ENCODE measurements at regions not wholly inside any gene's neighbourhood (a gene's known extent, or its start where the extent isn't known, plus 50 kb on each side); places are given as distances from the start of the nearest gene placed in this dataset.
"Not testable (repeated sequence)": the region's sequence is repeated elsewhere in the genome, so short reads cannot be mapped to it uniquely, and the experiment has no call there.

DNA sequence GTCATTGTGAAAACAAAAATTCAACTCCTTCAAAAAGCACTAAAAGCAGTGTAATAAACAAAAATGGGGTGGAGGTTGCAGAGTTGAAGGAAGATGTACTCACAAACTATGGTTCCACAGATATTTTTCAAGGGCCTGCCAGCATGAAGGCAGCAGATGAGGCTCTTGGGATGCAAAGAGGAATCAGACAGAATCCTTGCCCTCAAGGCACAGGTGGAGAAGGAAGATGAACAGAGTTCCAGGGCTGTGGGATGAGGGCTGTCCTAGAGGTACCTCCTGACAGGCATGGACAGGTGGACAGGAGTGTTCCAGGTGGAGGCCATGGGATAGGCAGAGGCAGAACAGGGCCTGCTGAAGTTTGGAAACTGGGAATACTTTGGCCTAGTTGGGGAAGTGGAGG lies 140.5 kb upstream of the ANKH start:
- FAIRE-seq: no peak

DNA sequence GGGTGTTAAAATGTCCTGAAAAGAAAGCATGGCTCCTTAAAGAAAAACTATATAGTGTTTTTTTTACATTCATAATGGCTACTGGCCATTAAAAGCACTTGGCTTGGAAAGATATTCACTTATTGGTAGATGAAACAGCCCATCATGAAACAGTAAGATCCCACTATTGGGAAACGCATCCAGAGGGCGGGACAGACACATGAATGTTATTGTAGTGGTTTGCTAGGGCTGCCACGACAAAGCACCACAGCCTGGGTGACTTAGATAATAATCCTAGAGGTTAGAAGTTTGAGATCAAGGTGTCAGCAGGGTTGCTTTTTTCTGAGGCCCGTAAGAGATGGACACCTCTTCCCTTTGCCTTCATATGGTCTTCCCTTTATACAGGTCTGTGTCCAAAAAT lies 139.4 kb upstream of the ANKH start:
- FAIRE-seq: no peak

DNA sequence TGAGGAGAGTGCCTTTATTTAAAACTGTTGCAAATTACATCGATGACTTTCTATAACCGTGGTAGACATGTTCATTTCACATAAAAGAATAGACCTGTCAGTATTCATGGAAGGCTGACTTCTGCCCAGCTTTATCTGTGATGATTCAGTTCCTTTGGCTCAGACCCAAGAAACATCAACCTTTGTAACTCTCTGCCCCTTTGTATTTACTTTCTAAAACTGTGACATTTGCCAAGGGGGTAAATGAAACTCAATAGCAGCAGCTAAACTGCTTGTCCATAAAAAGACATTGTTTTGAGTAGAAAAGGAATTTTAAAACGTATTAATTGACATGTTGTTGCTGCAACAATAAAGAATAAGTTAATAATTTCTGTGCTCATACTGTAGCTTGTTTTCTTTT lies 137.8 kb upstream of the ANKH start:
- FAIRE-seq: no peak

DNA sequence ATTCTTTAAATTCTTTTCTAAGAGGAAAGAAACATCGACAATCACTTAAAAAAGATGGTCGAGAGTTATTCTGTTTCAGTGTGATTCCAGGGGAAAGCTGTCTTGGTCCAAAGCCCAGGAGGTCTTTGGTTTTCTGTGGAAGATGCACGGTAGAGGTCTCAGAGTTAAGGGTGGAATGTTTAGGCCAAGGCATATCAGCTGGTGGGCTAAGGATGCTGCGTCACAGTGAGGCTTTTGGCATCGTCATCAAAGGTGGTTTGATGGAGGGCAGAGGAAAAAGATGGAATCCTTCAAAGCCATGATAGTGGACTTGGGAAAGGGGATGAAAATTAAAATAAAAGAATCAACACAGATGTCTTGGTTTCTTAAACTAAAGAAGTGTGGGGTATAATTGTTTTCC lies 137.3 kb upstream of the ANKH start:
- no peak for FAIRE-seq

DNA sequence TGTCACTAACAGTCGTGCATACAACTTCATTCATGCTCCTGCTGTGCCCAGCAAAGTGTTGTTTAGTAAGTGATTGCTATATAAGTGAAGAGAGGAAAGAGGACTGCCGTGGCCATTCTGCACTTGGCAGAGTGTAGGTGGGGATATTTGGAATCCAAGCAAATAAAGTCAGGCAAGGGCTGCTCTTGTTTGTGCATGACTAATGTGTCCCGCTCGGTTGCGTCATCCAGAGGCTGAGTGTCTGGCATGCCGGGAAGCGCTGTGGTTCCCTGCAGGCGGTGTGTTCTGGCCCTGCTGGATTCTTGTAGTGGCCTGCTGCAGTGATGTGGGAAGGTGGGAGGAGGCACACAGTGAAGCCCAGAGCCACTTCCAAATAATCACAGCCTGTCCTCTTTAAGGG lies 136.9 kb upstream of the ANKH start:
- FAIRE-seq: no peak

DNA sequence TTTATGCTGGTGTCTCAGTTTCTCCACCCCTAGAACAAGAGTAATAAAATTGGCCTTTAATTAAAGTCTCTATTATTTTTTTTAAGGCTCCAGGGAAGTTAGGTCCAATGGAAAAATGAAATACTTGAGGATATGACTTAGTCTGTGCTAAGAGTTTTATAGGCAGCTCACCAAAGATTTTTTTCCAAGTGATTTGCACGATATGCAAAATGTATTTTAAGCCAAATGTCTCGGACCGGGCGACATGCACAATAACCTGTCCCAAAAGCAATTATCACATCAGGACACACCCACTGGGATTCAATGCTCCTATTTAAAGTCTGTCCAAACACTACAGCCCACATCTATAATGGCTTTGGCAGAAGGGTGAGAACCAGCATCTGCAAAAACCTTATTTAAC lies 136.1 kb upstream of the ANKH start:
- FAIRE-seq: no peak

DNA sequence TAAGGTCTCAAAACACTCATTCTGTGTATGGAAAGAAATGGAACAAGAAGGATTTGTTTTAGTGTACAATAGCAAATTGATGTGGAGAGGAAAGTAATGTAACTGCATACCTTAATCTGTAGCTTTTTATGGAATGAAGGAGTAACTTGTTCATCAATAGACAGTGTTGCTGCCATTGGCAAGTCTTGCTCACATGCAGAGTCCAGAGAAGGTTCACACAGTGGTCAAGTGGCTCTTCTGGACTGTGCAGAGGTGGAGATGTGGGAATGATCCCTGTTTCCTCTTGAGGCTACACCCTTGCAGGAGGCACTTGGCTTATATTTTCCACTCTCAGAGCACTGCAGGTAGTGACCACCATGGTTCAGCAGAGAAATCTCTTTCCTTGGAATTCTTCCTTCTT lies 132.9 kb upstream of the ANKH start:
- FAIRE-seq: no peak

DNA sequence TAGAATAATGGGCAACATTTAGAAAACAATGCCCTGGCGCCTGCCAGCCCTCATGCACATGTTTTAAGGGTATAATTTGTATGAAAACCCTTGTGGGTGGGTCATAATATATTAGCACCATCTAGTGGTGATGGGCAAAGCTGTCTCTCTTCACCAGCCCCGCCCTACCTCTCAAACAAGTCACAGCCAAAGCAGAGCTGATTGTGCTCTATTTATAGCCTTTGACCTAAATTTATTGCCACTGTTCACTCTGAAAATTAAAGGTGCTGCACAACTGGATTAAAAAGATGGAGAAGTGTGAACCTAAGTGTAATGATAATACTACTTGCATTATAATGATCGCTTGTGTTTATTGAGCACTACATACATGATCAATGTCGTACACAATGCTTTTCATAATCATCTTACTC lies 131.9 kb upstream of the ANKH start:
- FAIRE-seq: no peak

DNA sequence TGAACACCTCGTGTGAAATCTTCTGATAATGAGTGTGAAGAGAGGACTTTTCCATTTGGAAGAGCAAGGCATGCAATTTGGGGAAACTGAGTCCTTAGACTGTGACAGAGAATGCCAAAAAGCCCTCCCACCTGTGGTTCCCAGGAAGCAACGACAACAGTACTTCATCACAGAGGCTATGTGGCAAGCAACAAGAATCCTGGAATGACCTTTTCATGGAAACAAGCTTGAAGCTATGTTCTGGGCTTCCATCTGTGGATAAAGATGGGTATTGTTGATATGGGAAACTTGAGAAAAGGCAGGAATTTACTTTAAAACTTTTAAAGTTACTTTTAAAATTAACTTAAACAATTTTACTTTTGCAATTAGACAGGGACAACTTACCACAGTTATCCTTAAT lies 131.2 kb upstream of the ANKH start:
- no peak for FAIRE-seq

DNA sequence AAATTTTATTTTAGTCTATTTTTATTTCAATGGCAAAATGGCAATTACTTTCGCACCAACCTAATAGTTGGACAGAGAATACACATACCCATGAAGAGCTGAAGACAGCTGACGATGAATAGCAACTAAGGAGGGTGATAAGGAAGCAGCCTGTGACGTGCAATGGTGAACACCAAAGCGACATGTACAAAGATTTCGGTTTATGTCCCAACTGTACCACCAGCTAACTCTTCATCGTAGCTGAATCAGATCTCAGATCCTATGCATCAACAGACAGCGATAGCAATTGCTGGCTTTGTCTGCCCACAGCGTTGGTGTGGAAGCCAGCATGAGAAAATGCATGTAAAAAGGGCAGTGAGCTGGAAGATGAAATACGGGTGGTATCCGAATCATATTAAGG lies 130.6 kb upstream of the ANKH start:
- FAIRE-seq: no peak

DNA sequence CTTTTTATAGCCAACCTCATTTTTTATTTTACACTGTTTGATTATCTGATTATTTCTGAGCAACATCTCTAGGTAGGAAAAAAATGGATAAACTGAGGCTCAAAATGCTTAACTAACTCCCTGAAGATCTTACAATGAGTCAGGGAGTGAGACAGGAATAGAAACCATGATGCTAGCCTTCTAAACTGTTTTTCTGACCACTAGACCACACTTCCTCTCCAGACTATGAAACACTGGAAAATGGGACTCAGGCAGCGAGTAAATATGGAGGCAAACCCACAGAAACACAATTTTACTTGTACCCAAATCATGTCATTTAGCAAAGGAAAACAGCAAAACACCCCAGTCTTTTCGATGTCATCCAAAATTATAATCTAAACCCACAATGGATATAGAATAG lies 129.9 kb upstream of the ANKH start:
- FAIRE-seq: no peak

DNA sequence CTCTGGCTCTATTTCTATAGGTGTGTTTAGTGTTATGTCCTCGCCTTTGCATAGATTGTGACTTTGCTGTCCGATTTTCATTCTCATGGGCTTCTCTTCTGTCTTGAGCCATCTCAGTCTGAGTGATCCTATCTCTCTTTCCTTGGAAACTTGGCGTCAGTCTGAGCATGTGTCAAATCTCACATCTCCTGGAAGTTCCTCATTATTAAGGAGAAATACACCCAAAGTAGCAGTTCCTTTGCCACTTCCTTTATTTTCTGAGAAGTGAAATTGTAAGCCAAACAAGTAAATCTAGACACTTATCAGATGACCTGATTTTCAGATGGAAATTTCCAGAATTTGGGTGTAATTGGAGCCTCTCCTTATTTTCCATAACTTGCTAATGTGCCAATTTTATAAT lies 126.9 kb upstream of the ANKH start:
- FAIRE-seq: no peak

DNA sequence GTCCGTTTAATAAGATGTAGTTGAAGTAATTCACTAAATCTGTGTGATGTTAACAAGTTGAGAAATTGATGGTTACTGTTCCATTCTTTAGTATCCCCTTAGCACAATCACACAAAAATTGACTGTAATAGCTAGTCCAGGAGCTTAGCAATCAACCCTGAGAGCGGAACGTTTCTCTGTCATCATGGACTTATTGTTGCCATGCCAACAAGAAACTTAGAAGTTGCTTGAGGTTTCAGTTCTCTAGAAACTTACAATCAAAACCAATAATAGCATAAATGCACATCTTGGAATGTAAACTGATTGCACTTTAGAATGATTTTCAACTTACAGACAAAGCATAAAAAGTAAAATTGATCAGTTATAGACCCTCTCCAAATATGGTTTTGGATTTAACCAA lies 125.4 kb upstream of the ANKH start:
- FAIRE-seq: no peak

DNA sequence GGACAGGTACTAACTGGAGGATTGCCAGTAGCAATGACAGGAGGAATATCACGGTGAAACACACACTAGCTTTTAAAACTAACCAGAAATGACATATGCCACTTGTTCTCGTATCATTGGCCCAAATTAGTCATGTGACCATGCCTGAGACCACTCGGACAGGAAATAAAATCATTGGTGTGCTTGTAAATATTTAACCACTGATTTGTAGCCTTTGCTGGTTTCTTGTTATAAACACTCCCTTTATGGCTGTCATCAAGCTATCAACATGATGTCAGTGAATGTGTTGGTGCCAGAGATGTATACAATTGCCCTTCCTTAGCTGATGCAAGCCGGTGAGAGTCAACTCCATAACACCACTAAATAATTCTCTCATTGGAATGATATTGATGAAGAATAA lies 123.7 kb upstream of the ANKH start:
- no peak for FAIRE-seq

DNA sequence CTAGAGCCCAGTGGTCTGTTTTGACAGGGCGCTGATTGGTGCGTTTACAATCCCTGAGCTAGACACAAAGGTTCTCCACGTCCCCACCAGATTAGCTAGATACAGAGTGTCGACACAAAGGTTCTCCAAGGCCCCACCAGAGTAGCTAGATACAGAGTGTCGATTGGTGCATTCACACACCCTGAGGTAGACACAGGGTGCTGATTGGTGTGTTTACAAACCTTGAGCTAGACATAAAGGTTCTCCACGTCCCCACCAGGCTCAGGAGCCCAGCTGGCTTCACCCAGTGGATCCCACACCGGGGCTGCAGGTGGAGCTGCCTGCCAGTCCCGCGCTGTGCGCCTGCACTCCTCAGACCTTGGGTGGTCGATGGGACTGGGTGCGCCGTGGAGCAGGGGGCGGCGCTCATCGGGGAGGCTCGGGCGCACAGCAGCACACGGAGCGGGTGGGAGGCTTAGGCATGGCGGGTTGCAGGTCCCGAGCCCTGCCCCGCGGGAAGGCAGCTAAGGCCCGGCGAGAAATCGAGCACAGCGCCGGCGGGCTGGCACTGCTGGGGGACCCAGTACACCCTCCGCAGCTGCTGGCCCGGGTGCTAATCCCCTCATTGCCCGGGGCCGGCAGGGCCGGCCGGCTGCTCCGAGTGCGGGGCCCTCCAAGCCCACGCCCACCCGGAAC lies 122.0 kb upstream of the ANKH start:
- not testable (repeated sequence) for FAIRE-seq

DNA sequence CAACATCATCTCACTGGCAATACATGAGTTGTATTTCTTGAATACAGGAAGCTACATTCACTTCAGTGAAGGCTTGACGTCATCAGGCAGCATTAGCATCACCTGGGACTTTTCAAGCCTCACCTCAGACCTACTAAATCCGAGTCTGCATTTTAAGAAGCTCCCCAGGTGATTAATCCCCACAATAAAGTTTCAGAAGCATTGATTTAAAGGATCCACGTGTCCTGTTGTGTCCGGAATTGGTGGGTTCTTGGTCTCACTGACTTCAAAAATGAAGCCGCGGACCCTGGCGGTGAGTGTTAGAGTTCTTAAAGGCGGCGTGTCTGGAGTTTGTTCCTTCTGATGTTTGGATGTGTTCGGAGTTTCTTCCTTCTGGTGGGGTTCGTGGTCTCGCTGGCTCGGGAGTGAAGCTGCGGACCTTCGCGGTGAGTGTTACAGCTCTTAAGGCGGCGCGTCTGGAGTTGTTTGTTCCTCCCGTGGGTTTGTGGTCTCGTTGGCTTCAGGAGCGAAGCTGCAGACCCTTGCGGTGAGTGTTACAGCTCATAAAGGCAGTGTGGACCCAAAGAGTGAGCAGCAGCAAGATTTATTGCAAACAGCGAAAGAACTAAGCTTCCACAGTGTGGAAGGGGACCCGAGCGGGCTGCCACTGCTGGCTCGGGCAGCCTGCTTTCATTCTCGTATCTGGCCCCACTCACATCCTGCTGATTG lies 121.3 kb upstream of the ANKH start:
- FAIRE-seq: not testable (repeated sequence)

DNA sequence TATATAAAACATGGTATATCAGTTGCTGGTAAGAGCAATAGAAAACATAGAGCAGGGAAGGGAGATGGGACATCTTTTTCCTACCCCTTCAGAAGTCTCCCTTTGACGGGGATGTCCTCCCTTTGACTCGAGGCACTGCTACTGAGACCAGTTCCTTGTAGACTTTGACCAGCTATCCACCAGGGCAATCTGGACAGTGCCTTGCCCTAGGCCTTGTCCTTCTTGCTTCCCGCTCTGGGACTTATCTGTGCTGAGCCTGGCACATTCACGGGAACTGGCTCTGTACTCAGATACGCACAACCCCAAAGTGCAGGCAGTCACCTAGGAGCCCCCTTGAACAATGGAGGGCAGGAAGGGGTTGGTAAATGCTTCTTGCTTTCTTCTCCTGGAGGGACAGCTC lies 116.6 kb upstream of the ANKH start:
- no peak for FAIRE-seq

DNA sequence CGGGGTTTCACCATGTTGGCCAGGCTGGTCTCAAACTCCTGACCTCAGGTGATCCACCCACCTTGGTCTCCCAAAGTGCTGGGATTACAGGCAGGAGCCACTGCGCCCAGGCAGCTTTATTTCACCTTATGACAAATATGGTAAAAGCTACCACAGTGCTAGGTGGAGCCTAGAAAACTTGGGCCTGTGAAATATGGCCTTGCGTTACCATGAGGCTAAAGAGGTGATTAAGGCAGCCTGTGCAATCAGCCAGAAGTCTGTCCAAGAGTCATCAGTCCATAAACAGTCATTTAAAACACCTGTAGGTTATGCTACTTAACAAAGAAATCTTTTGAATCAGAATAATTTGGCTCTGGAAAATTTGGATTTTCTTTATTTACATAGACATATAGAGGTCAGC lies 114.8 kb upstream of the ANKH start:
- no peak for FAIRE-seq

DNA sequence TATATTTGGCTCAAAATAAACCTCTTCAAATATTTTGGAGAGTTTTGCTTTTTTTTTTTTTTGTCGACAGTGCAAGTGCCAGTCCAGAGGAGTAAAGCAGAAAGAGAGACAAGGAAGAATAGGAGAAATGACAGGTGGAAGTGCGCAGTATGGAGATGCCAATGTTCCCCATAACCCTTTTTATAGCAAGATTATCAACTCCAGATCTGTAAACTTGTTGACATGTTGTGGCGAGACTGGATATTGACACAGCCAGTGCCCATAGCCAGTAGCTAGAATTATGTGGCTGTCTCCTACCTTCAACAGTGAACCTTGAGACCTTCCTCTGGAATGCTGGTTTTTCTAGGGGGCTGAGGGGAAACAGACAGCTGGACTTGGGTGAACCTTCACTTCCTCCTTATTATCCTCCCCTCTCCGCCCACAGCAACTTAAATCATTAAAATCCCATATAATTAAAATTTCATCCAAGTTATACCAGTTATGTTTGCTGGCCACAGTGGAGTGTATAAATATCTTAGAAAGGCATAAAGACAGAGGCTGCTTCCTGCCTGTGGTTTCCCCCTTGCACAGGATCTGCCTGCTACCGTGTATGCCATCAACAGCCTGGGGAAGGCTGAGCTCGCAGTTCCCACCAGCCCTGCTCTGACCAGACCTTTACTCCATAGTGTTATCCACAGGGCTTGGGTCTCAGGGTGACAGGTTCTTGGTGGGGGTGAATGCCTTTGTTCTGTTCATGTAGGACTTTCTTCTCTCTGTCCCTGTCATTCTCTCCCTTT lies 112.3 kb upstream of the ANKH start:
- no peak for FAIRE-seq

DNA sequence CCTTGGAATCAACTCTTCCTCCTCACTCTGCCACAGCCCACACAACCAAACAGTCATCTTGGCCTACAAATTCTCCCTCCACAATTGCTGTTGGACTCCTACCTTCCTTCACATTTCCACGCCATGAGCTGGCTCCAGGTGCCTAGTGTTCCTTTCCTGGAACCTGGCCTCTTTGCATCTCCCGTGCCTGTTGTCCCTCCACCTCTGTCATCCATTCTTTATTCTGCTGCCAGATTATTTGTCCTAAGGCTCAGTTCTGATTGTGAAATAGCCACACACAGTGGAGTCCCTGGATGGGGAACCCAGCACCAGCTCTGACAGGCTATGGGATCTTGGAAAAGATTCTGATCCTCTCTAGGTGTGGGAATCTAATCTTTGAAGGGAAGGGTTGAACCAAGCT lies 109.1 kb upstream of the ANKH start:
- FAIRE-seq: no peak

DNA sequence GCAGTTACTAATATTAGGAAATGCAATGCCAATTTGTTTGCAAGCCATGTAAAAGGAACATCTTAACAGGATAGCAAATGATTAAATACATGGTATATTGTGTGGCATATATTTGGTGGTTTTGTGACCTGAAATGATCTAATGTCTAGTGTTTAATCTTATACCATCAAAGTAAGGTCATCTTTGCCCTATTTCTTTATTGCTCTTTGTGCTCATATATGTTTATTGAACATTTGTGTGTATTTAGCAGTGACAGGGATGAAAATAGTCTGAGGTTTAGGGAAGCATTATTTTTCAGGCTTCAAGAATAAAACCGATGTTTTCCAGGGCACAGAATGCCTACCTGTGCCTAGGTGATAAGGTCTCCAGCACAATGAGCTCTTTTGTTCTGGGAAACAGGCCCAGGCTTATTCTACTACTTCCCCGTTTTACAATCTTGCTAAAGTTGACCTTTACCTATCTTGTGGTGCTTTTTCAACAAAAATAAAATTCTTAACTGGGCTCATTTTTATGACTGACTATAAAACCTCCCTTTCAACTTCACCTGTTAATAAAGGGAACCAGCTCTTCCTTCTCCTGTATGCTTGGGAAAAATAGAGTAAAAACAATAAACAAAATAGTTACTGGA lies 105.6 kb upstream of the ANKH start:
- no peak for FAIRE-seq

DNA sequence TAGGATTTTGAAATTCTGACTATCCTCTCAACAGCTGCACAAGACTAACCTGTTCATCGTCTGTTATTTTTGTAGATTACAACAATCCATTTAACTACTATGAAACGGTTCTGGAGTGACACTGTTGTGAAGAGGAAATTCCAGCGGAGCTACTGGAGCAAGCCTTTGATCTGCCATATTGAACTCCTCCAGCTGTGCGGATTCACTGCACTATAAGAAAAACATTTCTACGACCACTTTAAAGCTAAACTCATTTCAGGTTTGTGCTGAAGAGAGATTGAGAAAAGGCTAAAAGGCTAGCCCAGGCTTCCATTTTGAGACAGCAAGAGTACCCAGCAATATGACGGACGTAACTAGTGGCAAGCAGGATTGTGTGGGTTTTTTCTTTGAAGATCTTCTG lies 104.9 kb upstream of the ANKH start:
- FAIRE-seq: no peak

DNA sequence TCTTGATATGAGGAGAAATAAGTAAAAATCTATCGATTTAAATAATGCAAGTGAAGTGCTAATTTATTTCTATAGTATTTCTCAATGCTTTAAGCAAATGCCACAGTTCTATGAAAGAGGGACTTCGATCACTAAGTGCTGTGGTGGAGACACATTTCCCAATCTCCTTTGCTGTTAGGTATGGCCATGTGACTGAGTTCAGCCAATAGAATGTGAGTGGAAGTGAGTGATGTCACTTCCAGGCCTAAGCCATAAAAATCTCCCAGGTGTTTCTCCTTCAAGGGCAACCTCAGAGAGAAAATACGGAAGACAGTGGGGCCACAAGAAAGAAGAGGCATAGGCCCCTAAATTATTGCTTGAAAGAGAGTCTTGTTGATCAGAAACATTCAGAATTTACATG lies 100.3 kb upstream of the ANKH start:
- no peak for FAIRE-seq

DNA sequence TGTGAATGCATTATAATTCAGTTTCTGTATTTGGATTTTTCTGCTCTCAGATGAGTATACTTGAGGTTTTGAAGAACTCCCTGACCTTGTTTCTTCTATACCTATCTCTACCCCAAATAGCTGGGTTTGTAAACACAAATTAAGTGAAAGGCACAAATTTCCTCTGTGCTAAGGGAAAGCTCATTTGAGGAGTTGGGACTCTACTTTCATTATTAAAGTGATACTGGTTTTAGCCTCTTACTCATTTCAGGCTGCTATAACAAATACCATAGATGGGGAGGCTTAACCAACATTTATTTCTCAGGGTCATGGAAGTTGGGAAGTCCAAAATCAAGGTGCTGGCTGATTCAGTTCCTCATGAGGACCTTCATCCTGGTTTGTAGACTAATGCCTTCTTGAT lies 97.2 kb upstream of the ANKH start:
- no peak for FAIRE-seq
